CD4-positive, alpha-beta T cell (primary cell): ENCODE measurements at regions not wholly inside any gene's neighbourhood (a gene's known extent, or its start where the extent isn't known, plus 50 kb on each side); places are given as distances from the start of the nearest gene placed in this dataset.

Experiments used
- ATAC-seq: fragments of 200-7000 bp; cut with Tn5 transposase; one replicate; pipeline ENCODE4 v1.10.0; 2022; ENCODE audit warnings: mild to moderate bottlenecking; ENCODE audit not compliant: poor library complexity
- CTCF ChIA-PET: fragments of 350-600 bp; sonication (Branson Sonifier 250); formaldehyde crosslinking; loops from one replicate; lab custom pipeline; 2021; ENCODE audit warnings: antibody characterized with exemption, inconsistent platforms; lab: Charles Lee
- POLR2A ChIA-PET: fragments of 350-600 bp; sonication (Branson Sonifier 250); formaldehyde crosslinking; loops from one replicate; lab custom pipeline; 2021; ENCODE audit warnings: antibody characterized with exemption, inconsistent platforms; lab: Charles Lee
- DNase-seq, 14 experiments: peaks; one replicate each; pipeline ENCODE4 v3.0.0-alpha.2; 2013 to 2020; ENCODE audit warnings: mixed read lengths in 2 of 14
- H3K27ac ChIP-seq, 2 donors: one replicate each; pipeline versions ENCODE4 v1.5.1 to v1.7.0; 2013; ENCODE audit warnings: low read length in 2 of 2, low read depth in 1 of 2, mild to moderate bottlenecking in 1 of 2
- H3K27me3 ChIP-seq, 2 experiments: 1 replicate in 1 of 2; 2 replicates in 1 of 2; pipeline versions ENCODE4 v1.6.1 to v1.7.0; 2013; ENCODE audit warnings: low read length in 2 of 2, control low read depth in 1 of 2, mild to moderate bottlenecking in 1 of 2, moderate library complexity in 1 of 2; ENCODE audit not compliant: insufficient read depth in 2 of 2, control insufficient read depth in 1 of 2
- H3K36me3 ChIP-seq: one replicate; pipeline ENCODE4 v1.6.1; 2013; ENCODE audit warnings: low read length, control low read depth; ENCODE audit not compliant: insufficient read depth
- H3K4me1 ChIP-seq: one replicate; pipeline ENCODE4 v1.6.1; 2013; ENCODE audit warnings: low read length, control low read depth; ENCODE audit not compliant: insufficient read depth
- H3K4me3 ChIP-seq: one replicate; pipeline ENCODE4 v1.5.1; 2013; ENCODE audit warnings: mild to moderate bottlenecking, low read length, moderate library complexity
- H3K9me3 ChIP-seq, 2 experiments: 1 replicate in 1 of 2; 2 replicates in 1 of 2; pipeline versions ENCODE4 v1.6.1 to v1.7.0; 2013; ENCODE audit warnings: low read length in 2 of 2, mild to moderate bottlenecking in 2 of 2, control low read depth in 1 of 2, moderate library complexity in 1 of 2; ENCODE audit not compliant: control insufficient read depth in 1 of 2, insufficient read depth in 1 of 2
- H3K27ac Mint-ChIP-seq: one replicate; pipeline ENCODE4 v1.8.0; 2020; ENCODE audit warnings: mixed read lengths
- H3K27me3 Mint-ChIP-seq: one replicate; pipeline ENCODE4 v1.8.0; 2021; ENCODE audit warnings: mixed read lengths
- H3K36me3 Mint-ChIP-seq: one replicate; pipeline ENCODE4 v1.8.0; 2021; ENCODE audit warnings: low read depth, mixed read lengths
- H3K4me1 Mint-ChIP-seq: one replicate; pipeline ENCODE4 v1.8.0; 2021; ENCODE audit warnings: low read depth, mixed read lengths
- H3K4me3 Mint-ChIP-seq: one replicate; pipeline ENCODE4 v1.8.0; 2020; ENCODE audit warnings: mild to moderate bottlenecking, mixed read lengths
- H3K9me3 Mint-ChIP-seq: one replicate; pipeline ENCODE4 v1.8.0; 2020; ENCODE audit warnings: mixed read lengths
- CTCF ChIP-seq: fragments of 200-600 bp; IDR thresholded peaks from one replicate; pipeline ENCODE4 v1.8.0; 2022; ENCODE audit warnings: antibody characterized with exemption, mild to moderate bottlenecking
- intact Hi-C, 2 experiments: fragments of 100-400 bp; cut with DNase I in 1 of 2; cut with micrococcal nuclease in 1 of 2; formaldehyde crosslinking; loops; one replicate each; pipeline versions ENCODE4 v1.15.1 to v1.9.0; 2023 to 2025; cut with DNase I, micrococcal nuclease

DNA sequence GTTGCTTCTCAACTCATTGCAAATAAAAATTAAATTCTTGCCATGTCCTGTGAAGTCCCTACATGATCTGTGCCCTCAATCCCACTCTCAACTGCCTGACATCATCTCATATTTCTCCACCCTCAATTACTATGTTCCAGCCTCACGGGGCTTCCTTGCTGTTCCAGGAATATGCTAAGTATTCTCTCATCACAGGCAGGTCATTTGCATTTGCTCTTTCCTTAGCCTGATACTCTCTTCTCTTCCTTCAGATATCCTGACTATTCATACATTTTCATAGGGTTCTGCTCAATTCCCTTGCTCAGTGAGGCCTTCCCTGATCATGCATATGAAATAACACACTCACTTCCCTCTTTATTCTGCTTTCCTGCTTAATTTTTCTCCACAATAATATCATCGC is 135.1 kb upstream of the DAB2 start:
- DNase-seq (no peak), ATAC-seq (no peak)
- no peaks in the 10 kb centered on the region for H3K4me1 ChIP-seq
- no peak for TF ChIP-seq CTCF
- POLR2A ChIA-PET, result no interaction called here
- intact Hi-C loops, result no loop called here
- Mint-ChIP-seq H3K4me1 (no peaks in the 10 kb centered on the region), H3K4me3 (no peak overlapping the region), H3K27ac (no peak overlapping the region), H3K27me3 (peaks cover 16% of the 10 kb centered on the region), H3K9me3 (no peaks in the 10 kb centered on the region), H3K36me3 (no peaks in the 10 kb centered on the region)
- no peaks in the 10 kb centered on the region for H3K9me3 ChIP-seq
- H3K27ac ChIP-seq, result no peak overlapping the region
- no peak overlapping the region for H3K4me3 ChIP-seq
- H3K27me3 ChIP-seq, result peaks cover 0 to 3% of the 10 kb centered on the region in 2 experiments
- no peaks in the 10 kb centered on the region for H3K36me3 ChIP-seq
- CTCF ChIA-PET, result no interaction called here

GRCh38 chr5:39558541-39558940 is 133.8 kb upstream of the DAB2 start:
- H3K27ac ChIP-seq, result no peak overlapping the region
- ATAC-seq, result no peak
- H3K9me3 Mint-ChIP-seq, result no peaks in the 10 kb centered on the region
- H3K4me3 Mint-ChIP-seq, result no peak overlapping the region
- CTCF ChIA-PET, result no interaction called here
- no peaks in the 10 kb centered on the region for H3K36me3 ChIP-seq
- POLR2A ChIA-PET, result no interaction called here
- no peak for TF ChIP-seq CTCF
- H3K27me3 Mint-ChIP-seq, result peaks cover 16% of the 10 kb centered on the region
- no peaks in the 10 kb centered on the region for H3K36me3 Mint-ChIP-seq
- H3K27me3 ChIP-seq, result peaks cover 0 to 3% of the 10 kb centered on the region in 2 experiments
- intact Hi-C loops, result no loop called here
- H3K9me3 ChIP-seq, result no peaks in the 10 kb centered on the region
- H3K27ac Mint-ChIP-seq, result no peak overlapping the region
- no peaks in the 10 kb centered on the region for H3K4me1 Mint-ChIP-seq
- no peak for DNase-seq
- H3K4me1 ChIP-seq, result no peaks in the 10 kb centered on the region
- no peak overlapping the region for H3K4me3 ChIP-seq

DNA sequence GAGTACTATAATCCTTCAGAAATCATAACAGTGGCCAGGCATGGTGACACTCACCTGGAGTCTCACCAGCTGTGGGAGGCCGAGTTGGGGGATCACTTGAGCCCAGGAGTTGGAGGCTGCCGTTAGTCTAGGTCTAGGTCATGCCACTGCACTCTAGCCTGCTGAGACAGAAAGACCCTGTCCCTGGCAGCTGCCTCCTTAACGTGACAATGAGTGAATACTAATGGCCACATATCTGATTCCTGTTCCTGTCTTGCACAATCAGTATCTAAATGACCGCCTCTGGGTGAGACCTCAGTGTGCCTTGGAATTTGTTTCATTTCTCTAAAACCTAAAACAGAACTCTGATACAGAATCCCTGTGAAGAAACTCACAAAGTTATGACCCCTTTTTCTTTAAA is 131.0 kb upstream of the DAB2 start:
- POLR2A ChIA-PET, result no interaction called here
- Histone ChIP-seq H3K4me1 (no peaks in the 10 kb centered on the region), H3K27me3 (no peaks in the 10 kb centered on the region), H3K4me3 (no peak overlapping the region), H3K27ac (no peak overlapping the region), H3K36me3 (no peaks in the 10 kb centered on the region), H3K9me3 (no peaks in the 10 kb centered on the region)
- no peaks in the 10 kb centered on the region for H3K4me1 Mint-ChIP-seq
- peaks cover 9% of the 10 kb centered on the region for H3K27me3 Mint-ChIP-seq
- H3K4me3 Mint-ChIP-seq, result no peak overlapping the region
- CTCF ChIA-PET, result no interaction called here
- no peak overlapping the region for H3K27ac Mint-ChIP-seq
- TF ChIP-seq CTCF, result no peak
- no peaks in the 10 kb centered on the region for H3K36me3 Mint-ChIP-seq
- no peaks in the 10 kb centered on the region for H3K9me3 Mint-ChIP-seq
- DNase-seq (peak in 3 of 14 experiments; percentile 8 to 27 (median 24)), ATAC-seq (no peak)
- intact Hi-C loops, result no loop called here
